KMS-11 (cell line): ENCODE measurements at regions not wholly inside any gene's neighbourhood (a gene's known extent, or its start where the extent isn't known, plus 50 kb on each side); places are given as distances from the start of the nearest gene placed in this dataset.

ENCODE experiments used
- H2AFZ ChIP-seq: fragments of 200-600 bp; sonication (generic); 2 replicates; pipeline ENCODE4 v1.6.1; 2016; ENCODE audit warnings: antibody characterized with exemption, mixed run types, low read depth
- H3K27ac ChIP-seq: fragments of 200-600 bp; sonication (generic); 2 replicates; pipeline ENCODE4 v1.6.1; 2016; ENCODE audit warnings: mild to moderate bottlenecking, mixed run types
- H3K27me3 ChIP-seq: fragments of 200-600 bp; sonication (generic); 2 replicates; pipeline ENCODE4 v1.6.1; 2017; ENCODE audit warnings: mild to moderate bottlenecking, low read depth, mixed run types, moderate library complexity; ENCODE audit not compliant: insufficient read depth
- H3K36me3 ChIP-seq: fragments of 200-600 bp; sonication (generic); 2 replicates; pipeline ENCODE4 v1.6.1; 2017; ENCODE audit warnings: mild to moderate bottlenecking, mixed run types; ENCODE audit not compliant: insufficient read depth
- H3K4me1 ChIP-seq: fragments of 200-600 bp; sonication (generic); 2 replicates; pipeline ENCODE4 v1.6.1; 2016; ENCODE audit warnings: mild to moderate bottlenecking, low read depth, mixed run types; ENCODE audit not compliant: poor library complexity, severe bottlenecking
- H3K4me2 ChIP-seq: fragments of 200-600 bp; sonication (generic); 2 replicates; pipeline ENCODE4 v1.7.0; 2016; ENCODE audit warnings: mild to moderate bottlenecking, mixed run types
- H3K4me3 ChIP-seq: fragments of 200-600 bp; sonication (generic); IDR thresholded peaks from 2 replicates; pipeline ENCODE4 v1.6.1; 2017; ENCODE audit warnings: low read depth, low read length, mixed read lengths; ENCODE audit not compliant: insufficient read depth
- H3K79me2 ChIP-seq: fragments of 200-600 bp; sonication (generic); 2 replicates; pipeline ENCODE4 v1.6.1; 2016; ENCODE audit warnings: low read depth, mixed run types; ENCODE audit not compliant: insufficient read depth
- H3K9ac ChIP-seq: fragments of 200-600 bp; sonication (generic); 2 replicates; pipeline ENCODE4 v1.6.1; 2016; ENCODE audit warnings: mild to moderate bottlenecking, mixed run types
- H4K20me1 ChIP-seq: fragments of 200-600 bp; sonication (generic); 2 replicates; pipeline ENCODE4 v1.6.1; 2016; ENCODE audit warnings: mild to moderate bottlenecking, mixed run types; ENCODE audit not compliant: insufficient read depth
- CTCF ChIP-seq: fragments of 200-600 bp; sonication (generic); conservative IDR thresholded peaks from 2 replicates; pipeline ENCODE4 v1.6.1; 2017; ENCODE audit warnings: low read depth, mild to moderate bottlenecking, antibody characterized with exemption, low read length, moderate library complexity, mixed read lengths

- H3K4me3 ChIP-seq: no peak overlapping the region
- H2AFZ ChIP-seq: no peak overlapping the region
- no peaks in the 10 kb centered on the region for H3K36me3 ChIP-seq
- H4K20me1 ChIP-seq: no peaks in the 10 kb centered on the region
- no peak for TF ChIP-seq CTCF
- no peaks in the 10 kb centered on the region for H3K79me2 ChIP-seq
- no peaks in the 10 kb centered on the region for H3K27me3 ChIP-seq
- H3K4me1 ChIP-seq: peaks cover 13% of the 10 kb centered on the region
- H3K9ac ChIP-seq: no peak overlapping the region
- H3K27ac ChIP-seq: no peak overlapping the region
- H3K4me2 ChIP-seq: no peak overlapping the region
These were observed 149.8 kb upstream of the ABI3BP start for GRCh38 chr3:101143012-101143411.

- no peaks in the 10 kb centered on the region for H3K36me3 ChIP-seq
- TF ChIP-seq CTCF: no peak
- H3K4me3 ChIP-seq: no peak overlapping the region
- H4K20me1 ChIP-seq: no peaks in the 10 kb centered on the region
- H3K4me2 ChIP-seq: no peak overlapping the region
- no peaks in the 10 kb centered on the region for H3K27me3 ChIP-seq
- no peaks in the 10 kb centered on the region for H3K79me2 ChIP-seq
- H3K9ac ChIP-seq: no peak overlapping the region
- no peak overlapping the region for H2AFZ ChIP-seq
- H3K27ac ChIP-seq: no peak overlapping the region
- peaks cover 7% of the 10 kb centered on the region for H3K4me1 ChIP-seq
These were observed 148.9 kb upstream of the ABI3BP start for GRCh38 chr3:101142160-101142559.

- no peaks in the 10 kb centered on the region for H4K20me1 ChIP-seq
These were observed 147.9 kb upstream of the ABI3BP start for GRCh38 chr3:101141135-101141534.

GRCh38 chr3:101138817-101139216 is 145.6 kb upstream of the ABI3BP start:
- no peaks in the 10 kb centered on the region for H3K79me2 ChIP-seq
- H2AFZ ChIP-seq: no peak overlapping the region
- peaks cover 16% of the 10 kb centered on the region for H3K4me1 ChIP-seq
- no peak overlapping the region for H3K4me3 ChIP-seq
- no peaks in the 10 kb centered on the region for H3K36me3 ChIP-seq
- H3K27me3 ChIP-seq: peaks cover 9% of the 10 kb centered on the region; the same call in 1 of the 2 replicates
- no peaks in the 10 kb centered on the region for H4K20me1 ChIP-seq
- H3K4me2 ChIP-seq: no peak overlapping the region
- H3K27ac ChIP-seq: no peak overlapping the region
- no peak for TF ChIP-seq CTCF
- no peak overlapping the region for H3K9ac ChIP-seq

More at GRCh38 chr3:101141135-101141534, 147.9 kb upstream of the ABI3BP start:
- TF ChIP-seq CTCF: no peak
- no peak overlapping the region for H3K27ac ChIP-seq
- no peaks in the 10 kb centered on the region for H3K4me1 ChIP-seq
- no peak overlapping the region for H3K4me3 ChIP-seq
- no peak overlapping the region for H3K9ac ChIP-seq
- H2AFZ ChIP-seq: no peak overlapping the region
- no peaks in the 10 kb centered on the region for H3K79me2 ChIP-seq
- no peaks in the 10 kb centered on the region for H3K36me3 ChIP-seq
- no peak overlapping the region for H3K4me2 ChIP-seq
- H3K27me3 ChIP-seq: no peaks in the 10 kb centered on the region
